ENCODE measurements at regions not wholly inside any gene's neighbourhood (a gene's known extent, or its start where the extent isn't known, plus 50 kb on each side); places are given as distances from the start of the nearest gene placed in this dataset.

GRCh38 chr3:25265284-25265683, 162.8 kb upstream of the RARB start:
- FAIRE-seq (no peak), DNase-seq (ENCODE audit: low read depth, low spot score) (no peak)
- intact Hi-C loops (cut with micrococcal nuclease) (no loop called here), dilution Hi-C loops (cut with MboI; ENCODE audit: extremely low pct_ligation_motif_present, low sequenced_read_pairs) (no loop called here)
- H2AFZ ChIP-seq (ENCODE audit: low read depth, low read length) = no peak overlapping the region
- H3K36me3 ChIP-seq (ENCODE audit: control insufficient read depth in 2 of 2, extremely low read depth in 1 of 2, insufficient read depth in 2 of 2, low read length in 2 of 2) = no peaks in the 10 kb centered on the region
- BruUV-seq (replicated peaks) = no TSS peak
- ChIA-PET POLR2A (no interaction called here), CTCF (no interaction called here)
- no peak overlapping the region for H3K4me3 ChIP-seq (replicated peaks in 1 of 3; ENCODE audit: insufficient read depth in 1 of 3, low read depth in 1 of 3, low read length in 3 of 3)
- H4K20me1 ChIP-seq (replicated peaks; ENCODE audit: control insufficient read depth, extremely low read depth, insufficient read depth, low read length) = no peaks in the 10 kb centered on the region
- H3K9ac ChIP-seq (replicated peaks; ENCODE audit: extremely low read depth, insufficient read depth, low read length) = no peak overlapping the region
- TF ChIP-seq CTCF (IDR thresholded peaks at IDR 0.05; ENCODE audit: extremely low read depth in 1 of 2, insufficient read depth in 1 of 2, low read depth in 1 of 2, low read length in 2 of 2) (no peak), MYC (IDR thresholded peaks at IDR 0.05; ENCODE audit: low read depth, low read length) (no peak), EZH2 (IDR thresholded peaks at IDR 0.05; ENCODE audit: borderline replicate concordance, low read depth, low read length, severe bottlenecking) (no peak), FOS (IDR thresholded peaks at IDR 0.05; ENCODE audit: borderline replicate concordance, insufficient read depth, low read length) (no peak), GATA2 (IDR thresholded peaks at IDR 0.05; ENCODE audit: insufficient read depth, insufficient read length, low read depth, low read length) (no peak), POLR2AphosphoS5 (IDR thresholded peaks at IDR 0.05; ENCODE audit: insufficient read depth, low read depth, low read length) (no peak), JUN (IDR thresholded peaks at IDR 0.05; ENCODE audit: borderline replicate concordance, insufficient read depth, insufficient read length, low read depth) (no peak), POLR2A (IDR thresholded peaks at IDR 0.05; ENCODE audit: low read depth, low read length) (no peak), MAX (IDR thresholded peaks at IDR 0.05; ENCODE audit: insufficient read depth, insufficient read length) (no peak)
- no peaks in the 10 kb centered on the region for H3K9me1 ChIP-seq (replicated peaks; ENCODE audit: control insufficient read depth, extremely low read depth, insufficient read depth, low read length)
- H3K79me2 ChIP-seq (ENCODE audit: control insufficient read depth, insufficient read depth, low read length) = no peaks in the 10 kb centered on the region
- no peaks in the 10 kb centered on the region for H3K4me1 ChIP-seq (ENCODE audit: control insufficient read depth, extremely low read depth, insufficient read depth, low read length)
- no peaks in the 10 kb centered on the region for H3K9me3 ChIP-seq (replicated peaks; ENCODE audit: control insufficient read depth, insufficient read depth, low read length)
- no peaks in the 10 kb centered on the region for H3K27me3 ChIP-seq (ENCODE audit: control insufficient read depth in 2 of 2, insufficient read depth in 2 of 2, low read length in 2 of 2)
- no peak overlapping the region for H3K27ac ChIP-seq (ENCODE audit: insufficient read depth, low read depth, low read length)
- H3K4me2 ChIP-seq (ENCODE audit: insufficient read depth, low read length) = no peak overlapping the region

Measured in endothelial cell of umbilical vein (primary cell).